ENCODE measurements at regions not wholly inside any gene's neighbourhood (a gene's known extent, or its start where the extent isn't known, plus 50 kb on each side); places are given as distances from the start of the nearest gene placed in this dataset.

DNA sequence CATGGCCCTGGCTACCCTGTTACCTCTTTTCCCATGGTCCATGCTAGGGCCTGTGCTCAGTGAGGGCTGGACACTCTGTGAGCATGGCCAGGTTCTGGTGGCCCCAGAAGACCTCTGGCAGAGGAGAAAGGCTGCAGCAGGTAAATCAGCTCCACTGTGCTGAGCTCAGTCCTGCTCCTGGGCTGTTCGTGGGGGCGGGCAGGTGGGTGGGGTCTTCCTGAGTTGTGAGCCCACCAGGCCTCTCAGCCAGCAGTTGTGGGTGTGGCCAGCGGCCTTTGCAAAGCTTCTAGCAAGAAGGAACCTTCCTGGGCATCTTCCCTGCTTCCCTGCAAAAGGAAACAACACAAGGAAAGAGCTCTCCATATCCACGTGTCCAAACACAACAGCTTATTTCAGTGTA is 85.3 kb upstream of the STX18 start:
- TF ChIP-seq CTCF (conservative IDR thresholded peaks at IDR 0.05) (no peak), EZH2 (IDR thresholded peaks at IDR 0.05; ENCODE audit: low read depth) (no peak)

Measured in PC-9 (cell line).